OCI-LY3 (cell line): ENCODE measurements at regions not wholly inside any gene's neighbourhood (a gene's known extent, or its start where the extent isn't known, plus 50 kb on each side); places are given as distances from the start of the nearest gene placed in this dataset.
"Not testable (repeated sequence)": the region's sequence is repeated elsewhere in the genome, so short reads cannot be mapped to it uniquely, and the experiment has no call there.

Experiments used
- H2AFZ ChIP-seq: fragments of 200-600, 300-600 bp; shearing (Covaris generic); 2 replicates; pipeline ENCODE4 v1.6.0; 2014; ENCODE audit warnings: antibody characterized with exemption, low read depth, low read length
- H3K27ac ChIP-seq: fragments of 200-600, 300-600 bp; sonication (generic); 2 replicates; pipeline ENCODE4 v1.5.1; 2014; ENCODE audit warnings: mild to moderate bottlenecking, low read length, moderate library complexity, mixed read lengths
- H3K27me3 ChIP-seq: fragments of 200-600, 300-600 bp; sonication (generic); 2 replicates; pipeline ENCODE4 v1.6.1; 2014; ENCODE audit warnings: low read depth, low read length, mixed read lengths
- H3K36me3 ChIP-seq: fragments of 200-600, 300-600 bp; sonication (generic); replicated peaks from 2 replicates; pipeline ENCODE3; 2014; ENCODE audit warnings: low read depth, low read length, mixed read lengths
- H3K4me1 ChIP-seq: fragments of 300-600, 200-600 bp; sonication (generic); 2 replicates; pipeline ENCODE4 v1.6.1; 2014; ENCODE audit warnings: low read length, mixed read lengths
- H3K4me2 ChIP-seq: fragments of 200-600, 300-600 bp; sonication (generic); 2 replicates; pipeline ENCODE4 v1.6.1; 2014; ENCODE audit warnings: low read length, mixed read lengths
- H3K4me3 ChIP-seq: fragments of 300-600, 200-600 bp; sonication (generic); 2 replicates; pipeline ENCODE4 v1.5.1; 2014; ENCODE audit warnings: antibody characterized with exemption, mild to moderate bottlenecking, low read length, moderate library complexity
- H3K79me2 ChIP-seq: fragments of 300-600, 200-600 bp; shearing (Covaris generic); 2 replicates; pipeline ENCODE4 v1.6.1; 2014; ENCODE audit warnings: mild to moderate bottlenecking, low read length, mixed read lengths
- H3K9ac ChIP-seq: fragments of 300-600, 200-600 bp; shearing (Covaris generic); 2 replicates; pipeline ENCODE4 v1.6.0; 2014; ENCODE audit warnings: mild to moderate bottlenecking, low read length, moderate library complexity
- H3K9me3 ChIP-seq: fragments of 200-600, 300-600 bp; shearing (Covaris generic); 2 replicates; pipeline ENCODE4 v1.6.1; 2014; ENCODE audit warnings: low read length, mixed read lengths; ENCODE audit not compliant: insufficient read depth
- H4K20me1 ChIP-seq: fragments of 200-600, 300-600 bp; sonication (generic); 2 replicates; pipeline ENCODE4 v1.6.1; 2016; ENCODE audit warnings: low read length, mixed read lengths; ENCODE audit not compliant: insufficient read depth
- CTCF ChIP-seq: fragments of 200-600, 300-600 bp; sonication (generic); IDR thresholded peaks from 2 replicates; pipeline ENCODE4 v1.5.1; 2014; ENCODE audit warnings: antibody characterized with exemption, low read length, low read depth
- EZH2phosphoT487 ChIP-seq: fragments of 200-600 bp; shearing (Covaris generic); IDR thresholded peaks from 2 replicates; pipeline ENCODE4 v1.6.1; 2018; ENCODE audit warnings: antibody characterized with exemption, mixed run types, low read depth

GRCh38 chr3:607480-607879 lies 410.9 kb downstream of the CHL1 start:
- not testable (repeated sequence) for H2AFZ ChIP-seq, H3K27ac ChIP-seq, H3K4me3 ChIP-seq

DNA sequence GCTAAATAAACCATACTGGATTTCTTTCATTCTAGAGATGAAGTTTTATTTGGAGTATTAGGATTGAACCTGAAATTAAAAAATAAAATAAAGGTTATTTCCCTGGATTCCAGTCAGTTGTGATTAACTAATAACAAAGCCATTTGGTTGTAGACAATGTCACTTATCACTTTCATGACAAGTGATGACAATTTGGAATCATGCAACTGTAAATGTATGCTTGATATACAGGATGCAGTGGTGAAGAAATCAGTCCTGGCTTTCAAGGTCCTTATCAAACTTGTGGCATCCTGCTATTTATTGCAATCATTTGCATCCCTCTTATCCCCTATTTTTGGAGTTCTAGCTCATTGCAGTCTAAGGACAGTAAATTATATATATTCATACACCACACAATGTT lies 425.2 kb downstream of the CHL1 start:
- Histone ChIP-seq H3K36me3 (no peaks in the 10 kb centered on the region), H3K27me3 (no peaks in the 10 kb centered on the region), H3K9ac (no peak overlapping the region), H3K4me2 (no peak overlapping the region), H3K79me2 (no peaks in the 10 kb centered on the region), H3K4me3 (no peak overlapping the region), H3K9me3 (no peaks in the 10 kb centered on the region), H2AFZ (no peak overlapping the region), H4K20me1 (no peaks in the 10 kb centered on the region), H3K27ac (no peak overlapping the region), H3K4me1 (no peaks in the 10 kb centered on the region)
- no peak for TF ChIP-seq EZH2phosphoT487
- no peak for TF ChIP-seq CTCF

More at GRCh38 chr3:607480-607879, 410.9 kb downstream of the CHL1 start:
- H3K36me3 ChIP-seq, H3K79me2 ChIP-seq, H3K4me1 ChIP-seq, H3K27me3 ChIP-seq, H3K9ac ChIP-seq, H3K4me2 ChIP-seq, H3K9me3 ChIP-seq, H4K20me1 ChIP-seq: not testable (repeated sequence)

DNA sequence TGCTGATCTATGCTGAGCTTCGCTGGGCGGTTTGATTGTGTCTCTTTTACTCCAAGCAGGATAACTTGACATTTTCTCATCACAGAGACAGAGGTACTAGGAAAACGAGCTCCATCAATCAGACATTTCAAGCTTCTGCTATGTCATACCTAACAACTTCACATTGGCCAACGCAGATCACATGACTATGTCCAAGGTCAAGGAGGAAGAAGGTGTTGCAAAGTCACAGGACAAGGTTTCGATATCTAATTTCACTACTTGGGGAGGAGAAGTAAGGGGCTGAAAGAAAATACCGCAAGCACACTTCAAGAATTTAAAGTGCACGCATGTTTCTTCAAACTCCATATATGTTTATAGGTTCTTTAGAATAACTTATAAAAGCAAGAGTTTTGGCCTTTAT lies 425.8 kb downstream of the CHL1 start:
- Histone ChIP-seq H4K20me1 (no peaks in the 10 kb centered on the region), H3K4me1 (no peaks in the 10 kb centered on the region), H3K9me3 (no peaks in the 10 kb centered on the region), H3K4me2 (no peak overlapping the region), H2AFZ (no peak overlapping the region), H3K27ac (no peak overlapping the region), H3K9ac (no peak overlapping the region), H3K27me3 (no peaks in the 10 kb centered on the region), H3K36me3 (no peaks in the 10 kb centered on the region), H3K4me3 (no peak overlapping the region), H3K79me2 (no peaks in the 10 kb centered on the region)
- TF ChIP-seq EZH2phosphoT487 (no peak), CTCF (no peak)

DNA sequence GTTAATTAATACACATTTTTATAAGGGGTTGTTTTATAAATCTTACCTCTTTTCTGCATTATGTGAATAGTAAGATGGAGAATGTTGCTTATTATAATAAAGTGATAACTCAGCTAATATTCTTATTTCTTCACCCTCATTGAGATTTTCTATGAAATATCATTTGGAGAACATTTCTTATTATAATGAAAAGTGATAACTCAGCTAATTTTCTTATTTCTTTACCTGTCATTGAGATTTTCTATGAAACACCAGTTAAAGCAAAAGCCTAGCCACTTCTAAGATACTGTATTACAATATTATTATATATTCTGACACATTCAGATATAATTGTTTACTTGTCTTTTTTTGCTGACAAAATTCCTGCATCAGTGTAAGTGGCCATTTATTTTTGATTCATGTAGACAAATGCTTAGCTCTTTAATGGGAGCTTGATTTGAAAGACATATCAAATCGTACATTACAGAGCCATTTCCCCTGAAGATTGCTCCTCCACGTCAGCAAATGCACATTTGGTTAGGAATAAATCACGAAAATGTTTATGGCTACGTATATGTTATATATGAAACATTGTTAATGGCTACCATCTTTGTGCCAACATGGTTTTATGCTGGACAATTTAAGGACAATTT lies 427.5 kb downstream of the CHL1 start:
- no peaks in the 10 kb centered on the region for H4K20me1 ChIP-seq

More for the DNA sequence above, 427.5 kb downstream of the CHL1 start:
- no peak for TF ChIP-seq CTCF
- Histone ChIP-seq H2AFZ (no peak overlapping the region), H3K36me3 (no peaks in the 10 kb centered on the region), H3K4me2 (no peak overlapping the region), H3K9ac (no peak overlapping the region), H3K79me2 (no peaks in the 10 kb centered on the region), H3K4me3 (no peak overlapping the region), H3K27ac (no peak overlapping the region), H3K4me1 (no peaks in the 10 kb centered on the region), H3K9me3 (no peaks in the 10 kb centered on the region), H3K27me3 (no peaks in the 10 kb centered on the region)
